ENCODE measurements at regions not wholly inside any gene's neighbourhood (a gene's known extent, or its start where the extent isn't known, plus 50 kb on each side); places are given as distances from the start of the nearest gene placed in this dataset.

DNA sequence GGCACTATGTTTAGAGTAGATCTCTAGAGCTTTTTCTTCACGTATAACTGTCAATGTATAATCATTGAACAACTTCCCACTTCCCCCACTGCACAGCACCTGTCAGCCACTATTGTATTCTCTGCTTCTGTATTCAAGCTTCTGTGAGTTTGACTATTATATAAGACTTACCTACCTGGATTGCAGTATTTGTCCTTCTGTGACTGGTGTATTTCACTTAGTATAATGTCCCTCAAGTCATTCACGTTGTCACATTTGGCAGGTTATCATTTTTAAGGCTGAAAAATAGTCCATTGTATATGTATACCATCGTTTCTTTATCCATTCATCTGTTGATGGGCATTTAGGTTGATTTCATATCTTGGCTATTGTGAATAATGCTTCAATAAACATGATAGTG, 969.5 kb upstream of the B3GALT2 start:
- Mint-ChIP-seq H3K4me3 (no peak overlapping the region), H3K36me3 (no peaks in the 10 kb centered on the region), H3K27ac (no peak overlapping the region), H3K4me1 (ENCODE audit: low read depth) (peaks cover 8% of the 10 kb centered on the region), H3K27me3 (no peaks in the 10 kb centered on the region), H3K9me3 (ENCODE audit: low read depth) (peaks cover 4% of the 10 kb centered on the region)

- Mint-ChIP-seq H3K27me3 (no peaks in the 10 kb centered on the region), H3K27ac (peak overlapping the region; percentile 62), H3K4me1 (ENCODE audit: low read depth) (peaks cover 15% of the 10 kb centered on the region), H3K4me3 (peak overlapping the region; percentile 79), H3K36me3 (no peaks in the 10 kb centered on the region), H3K9me3 (ENCODE audit: low read depth) (no peaks in the 10 kb centered on the region)
Observed at GRCh38 chr1:194151056-194151455, 964.6 kb upstream of the B3GALT2 start.

- H3K27me3 Mint-ChIP-seq = no peaks in the 10 kb centered on the region
- H3K36me3 Mint-ChIP-seq = no peaks in the 10 kb centered on the region
- peaks cover 15% of the 10 kb centered on the region for H3K4me1 Mint-ChIP-seq (ENCODE audit: low read depth)
- no peak overlapping the region for H3K4me3 Mint-ChIP-seq
- no peaks in the 10 kb centered on the region for H3K9me3 Mint-ChIP-seq (ENCODE audit: low read depth)
- no peak overlapping the region for H3K27ac Mint-ChIP-seq
Observed at GRCh38 chr1:194150242-194150641, 963.8 kb upstream of the B3GALT2 start.

DNA sequence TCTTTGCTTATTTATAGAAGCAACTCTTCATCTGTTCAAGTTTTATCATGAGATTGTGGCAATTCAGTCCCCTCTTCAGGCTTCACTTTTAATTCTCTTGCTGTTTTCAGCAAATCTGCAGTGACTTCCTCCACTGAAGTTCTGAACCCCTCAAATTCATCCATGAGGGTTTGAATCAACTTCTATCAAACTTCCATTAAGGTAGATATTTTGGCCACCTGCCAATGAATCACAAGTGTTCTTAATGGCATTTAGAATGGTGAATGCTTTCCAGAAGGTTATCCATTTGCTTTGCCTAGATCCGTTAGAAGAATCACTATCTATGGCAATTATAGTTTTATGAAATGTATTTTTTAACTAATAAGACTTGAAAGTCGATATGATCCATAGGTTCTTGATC, 946.7 kb upstream of the B3GALT2 start:
- Mint-ChIP-seq H3K27ac (no peak overlapping the region), H3K36me3 (peaks cover 2% of the 10 kb centered on the region), H3K9me3 (ENCODE audit: low read depth) (no peaks in the 10 kb centered on the region), H3K4me3 (no peak overlapping the region), H3K27me3 (no peaks in the 10 kb centered on the region), H3K4me1 (ENCODE audit: low read depth) (peaks cover 12% of the 10 kb centered on the region)

DNA sequence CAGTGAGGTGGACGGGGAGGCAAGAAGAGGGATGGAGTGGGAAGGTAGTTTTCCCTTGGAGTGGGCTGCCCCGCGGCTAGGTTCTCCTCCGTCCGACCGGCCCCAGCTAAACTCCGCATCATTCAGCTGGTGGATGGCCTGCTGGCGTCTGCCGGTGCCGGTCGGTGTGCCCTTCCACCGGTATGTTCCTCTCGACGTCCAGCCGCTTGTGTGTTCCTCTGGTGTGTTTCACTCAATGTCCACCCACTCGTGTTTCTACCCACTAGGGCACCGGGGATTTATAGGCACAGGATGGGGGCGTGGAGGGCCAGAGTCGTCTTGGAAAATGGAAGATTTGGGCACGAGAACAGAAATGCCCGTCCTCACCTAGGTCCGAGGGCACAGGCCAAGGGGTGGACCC, 931.7 kb upstream of the B3GALT2 start:
- Mint-ChIP-seq H3K36me3 (no peaks in the 10 kb centered on the region), H3K27ac (no peak overlapping the region), H3K27me3 (no peaks in the 10 kb centered on the region), H3K9me3 (ENCODE audit: low read depth) (no peaks in the 10 kb centered on the region), H3K4me3 (no peak overlapping the region), H3K4me1 (ENCODE audit: low read depth) (no peaks in the 10 kb centered on the region)

DNA sequence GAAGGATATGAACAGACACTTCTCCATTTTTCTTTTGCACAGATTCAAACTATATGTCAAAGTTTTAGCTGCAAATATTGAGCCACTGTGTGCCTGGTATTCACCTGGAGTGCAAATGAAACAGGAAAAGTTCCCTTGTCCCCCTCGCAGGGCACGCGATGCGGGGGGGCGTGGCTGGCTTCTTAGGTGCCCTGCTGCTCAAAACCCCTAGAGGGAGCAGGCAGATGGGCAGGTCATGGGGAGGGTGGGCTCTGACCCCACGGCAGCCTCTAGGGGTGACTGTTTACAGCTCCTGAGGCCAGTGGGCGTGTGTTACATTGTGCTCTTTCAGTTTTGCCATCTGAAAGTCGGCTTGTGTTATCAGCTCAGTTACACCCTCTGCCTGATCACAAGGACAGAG, 931.2 kb upstream of the B3GALT2 start:
- Mint-ChIP-seq H3K4me1 (ENCODE audit: low read depth) (no peaks in the 10 kb centered on the region), H3K27me3 (no peaks in the 10 kb centered on the region), H3K4me3 (no peak overlapping the region), H3K36me3 (no peaks in the 10 kb centered on the region), H3K9me3 (ENCODE audit: low read depth) (no peaks in the 10 kb centered on the region), H3K27ac (no peak overlapping the region)

GRCh38 chr1:194114288-194114687, 927.9 kb upstream of the B3GALT2 start:
- no peaks in the 10 kb centered on the region for H3K4me1 Mint-ChIP-seq (ENCODE audit: low read depth)
- no peak overlapping the region for H3K4me3 Mint-ChIP-seq
- H3K9me3 Mint-ChIP-seq (ENCODE audit: low read depth) = no peaks in the 10 kb centered on the region
- H3K36me3 Mint-ChIP-seq = no peaks in the 10 kb centered on the region
- H3K27ac Mint-ChIP-seq = no peak overlapping the region
- H3K27me3 Mint-ChIP-seq = no peaks in the 10 kb centered on the region

- H3K27ac Mint-ChIP-seq = no peak overlapping the region
- H3K4me3 Mint-ChIP-seq = no peak overlapping the region
- H3K27me3 Mint-ChIP-seq = no peaks in the 10 kb centered on the region
- no peaks in the 10 kb centered on the region for H3K9me3 Mint-ChIP-seq (ENCODE audit: low read depth)
- no peaks in the 10 kb centered on the region for H3K36me3 Mint-ChIP-seq
- peaks cover 2% of the 10 kb centered on the region for H3K4me1 Mint-ChIP-seq (ENCODE audit: low read depth)
Observed at GRCh38 chr1:194105381-194105780, 919.0 kb upstream of the B3GALT2 start.

DNA sequence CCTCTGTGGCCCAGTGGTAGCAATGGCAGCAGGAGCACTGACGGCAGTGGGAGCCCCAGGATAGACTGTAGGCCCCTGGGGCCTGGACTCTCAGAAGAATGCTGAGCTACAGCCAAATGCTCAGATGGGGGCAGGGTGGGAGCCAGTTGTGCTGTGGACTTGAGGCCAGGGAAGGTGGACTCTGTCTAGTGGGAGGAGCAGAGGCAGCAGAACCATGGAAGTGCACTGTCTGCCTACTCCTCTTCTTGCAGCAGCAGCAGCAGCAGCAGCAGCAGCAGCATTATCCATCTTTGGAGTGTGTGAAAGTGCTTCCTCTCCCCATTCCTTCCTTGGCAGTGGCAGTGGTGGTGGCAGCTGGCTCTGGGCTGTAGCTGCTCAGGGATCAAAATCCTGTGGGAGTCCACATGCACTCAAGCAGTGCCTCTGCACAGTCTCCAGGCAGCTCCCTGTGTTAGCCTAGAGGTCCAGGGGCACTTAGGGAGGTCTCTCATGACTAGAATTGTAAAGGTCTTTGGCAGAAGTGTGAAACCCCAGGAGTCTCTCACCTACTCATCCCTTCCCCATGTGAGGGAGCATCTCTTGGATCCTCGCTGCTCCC, 917.9 kb upstream of the B3GALT2 start:
- no peaks in the 10 kb centered on the region for H3K36me3 Mint-ChIP-seq
- no peak overlapping the region for H3K4me3 Mint-ChIP-seq
- H3K9me3 Mint-ChIP-seq (ENCODE audit: low read depth) = no peaks in the 10 kb centered on the region
- H3K4me1 Mint-ChIP-seq (ENCODE audit: low read depth) = peaks cover 2% of the 10 kb centered on the region
- no peak overlapping the region for H3K27ac Mint-ChIP-seq
- H3K27me3 Mint-ChIP-seq = no peaks in the 10 kb centered on the region

DNA sequence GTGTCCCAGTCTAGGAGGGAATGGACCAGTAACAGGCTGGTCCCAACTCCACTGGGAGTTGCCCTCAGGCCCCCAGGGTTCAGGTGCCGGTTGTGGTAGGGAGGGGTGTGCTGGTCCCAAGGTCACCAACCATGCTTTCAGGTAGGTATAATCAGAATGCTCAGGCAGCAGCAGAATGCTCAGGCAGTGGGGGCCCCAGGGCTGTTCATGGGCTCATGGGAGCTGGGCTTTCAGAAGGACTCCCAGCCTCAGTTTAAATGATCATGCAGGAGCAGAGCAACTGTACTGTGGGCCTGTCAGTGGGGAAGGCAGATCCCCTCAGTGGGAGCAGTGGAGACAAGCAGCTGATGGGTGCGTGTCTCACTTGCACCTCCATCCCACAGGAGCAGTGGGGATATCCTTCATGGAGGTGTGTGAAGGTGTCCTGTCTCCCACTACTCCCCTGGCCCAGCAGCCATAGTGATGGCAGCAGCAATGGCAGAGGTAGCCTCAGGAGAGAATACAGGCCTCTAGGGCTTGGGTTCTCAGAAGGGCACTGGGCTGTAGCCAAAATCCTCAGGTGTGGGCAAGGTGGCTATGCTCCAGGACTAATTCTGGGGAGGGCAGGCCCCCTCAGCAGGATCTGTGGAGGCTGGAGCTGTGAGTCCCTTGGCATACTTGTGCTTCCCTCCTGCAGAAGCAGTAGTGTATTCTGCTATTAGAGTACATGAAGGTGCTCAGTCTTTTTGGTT, 917.3 kb upstream of the B3GALT2 start:
- no peak overlapping the region for H3K4me3 Mint-ChIP-seq
- H3K27me3 Mint-ChIP-seq = no peaks in the 10 kb centered on the region
- H3K27ac Mint-ChIP-seq = no peak overlapping the region

DNA sequence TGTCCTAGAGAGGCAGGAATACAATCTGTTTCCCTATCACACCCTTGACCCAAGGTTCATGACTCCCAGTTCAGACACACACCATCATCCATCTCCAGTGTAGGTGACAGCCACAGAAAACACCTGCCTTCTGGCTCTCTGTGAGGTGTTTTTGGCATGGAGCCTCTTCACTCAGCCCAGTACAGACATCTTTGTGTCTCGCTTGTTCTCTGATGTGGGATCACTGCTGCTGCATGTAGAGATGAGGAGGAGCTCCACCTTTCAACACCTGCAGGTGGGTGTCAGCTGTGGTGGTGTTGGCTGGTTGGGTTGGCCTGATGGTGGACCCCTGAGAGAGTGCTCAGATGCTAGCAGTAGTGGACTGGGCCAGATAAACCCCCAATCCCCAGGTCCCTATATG, 916.7 kb upstream of the B3GALT2 start:
- no peaks in the 10 kb centered on the region for H3K9me3 Mint-ChIP-seq (ENCODE audit: low read depth)
- no peak overlapping the region for H3K4me3 Mint-ChIP-seq
- H3K4me1 Mint-ChIP-seq (ENCODE audit: low read depth) = peaks cover 2% of the 10 kb centered on the region
- H3K27me3 Mint-ChIP-seq = no peaks in the 10 kb centered on the region
- no peak overlapping the region for H3K27ac Mint-ChIP-seq
- no peaks in the 10 kb centered on the region for H3K36me3 Mint-ChIP-seq

More for the DNA sequence above, 917.3 kb upstream of the B3GALT2 start:
- Mint-ChIP-seq H3K9me3 (ENCODE audit: low read depth) (no peaks in the 10 kb centered on the region), H3K36me3 (no peaks in the 10 kb centered on the region), H3K4me1 (ENCODE audit: low read depth) (peaks cover 2% of the 10 kb centered on the region)

DNA sequence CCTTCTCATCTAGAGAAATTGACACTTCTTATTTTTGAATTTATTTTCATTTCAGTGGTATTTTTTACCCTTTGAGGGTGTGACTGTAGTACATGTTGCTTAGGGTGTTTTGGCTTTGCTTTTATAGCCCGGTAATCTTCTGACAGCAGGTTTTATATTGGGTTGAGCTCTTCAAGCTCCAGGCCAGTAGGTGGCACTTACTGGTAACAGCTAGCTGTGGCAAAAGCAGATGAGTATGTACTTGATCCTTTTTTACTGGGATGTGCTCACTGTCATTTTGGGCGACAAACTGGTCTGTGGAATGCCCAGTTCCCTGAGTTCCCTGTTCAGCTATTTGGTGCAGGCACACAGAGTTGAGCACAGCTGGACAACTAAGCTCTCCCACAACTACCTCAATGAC, 916.2 kb upstream of the B3GALT2 start:
- H3K27me3 Mint-ChIP-seq = no peaks in the 10 kb centered on the region
- H3K9me3 Mint-ChIP-seq (ENCODE audit: low read depth) = no peaks in the 10 kb centered on the region
- no peak overlapping the region for H3K27ac Mint-ChIP-seq
- peaks cover 2% of the 10 kb centered on the region for H3K4me1 Mint-ChIP-seq (ENCODE audit: low read depth)
- H3K4me3 Mint-ChIP-seq = no peak overlapping the region
- no peaks in the 10 kb centered on the region for H3K36me3 Mint-ChIP-seq

DNA sequence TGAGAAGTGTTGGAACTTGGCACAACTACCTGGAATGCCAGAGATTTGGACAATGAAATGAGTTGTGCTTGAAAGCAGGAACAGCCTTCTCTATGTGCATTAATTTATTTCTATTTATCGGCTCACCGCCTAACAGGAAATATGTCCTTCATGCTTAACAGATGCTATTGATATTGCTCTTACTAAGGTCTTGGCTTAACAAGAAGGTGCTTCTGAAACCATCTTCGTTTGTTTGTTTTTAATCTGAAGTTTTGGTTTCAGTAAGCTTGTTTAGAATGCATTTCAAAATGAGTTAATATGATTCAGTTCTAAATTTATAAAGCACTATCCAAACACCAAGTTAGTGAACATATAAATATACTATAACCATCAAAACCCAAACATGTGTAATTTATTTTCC, 898.3 kb upstream of the B3GALT2 start:
- Mint-ChIP-seq H3K4me3 (no peak overlapping the region), H3K27ac (no peak overlapping the region), H3K27me3 (no peaks in the 10 kb centered on the region), H3K9me3 (ENCODE audit: low read depth) (peaks cover 4% of the 10 kb centered on the region), H3K4me1 (ENCODE audit: low read depth) (peaks cover 2% of the 10 kb centered on the region), H3K36me3 (no peaks in the 10 kb centered on the region)

DNA sequence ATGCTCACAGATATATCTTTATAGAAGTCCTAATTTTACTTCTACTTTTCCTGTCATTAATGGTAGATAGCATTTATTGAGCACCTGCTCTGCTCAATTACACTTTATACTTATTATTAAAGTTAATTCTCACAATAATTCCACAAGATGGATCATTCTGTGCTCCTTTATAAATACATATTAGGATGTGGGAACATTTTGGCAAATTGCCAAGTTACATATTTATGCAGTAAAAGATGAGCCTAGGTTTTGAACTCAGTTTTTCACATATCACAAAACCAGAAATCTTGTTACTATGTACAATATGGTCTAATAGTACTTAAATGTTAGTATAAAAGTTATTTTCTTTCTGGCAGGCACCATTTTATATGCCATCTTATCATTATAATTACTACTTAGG, 895.0 kb upstream of the B3GALT2 start:
- H3K27me3 Mint-ChIP-seq = no peaks in the 10 kb centered on the region
- no peaks in the 10 kb centered on the region for H3K4me1 Mint-ChIP-seq (ENCODE audit: low read depth)
- no peak overlapping the region for H3K27ac Mint-ChIP-seq
- H3K4me3 Mint-ChIP-seq = no peak overlapping the region
- H3K9me3 Mint-ChIP-seq (ENCODE audit: low read depth) = peaks cover 4% of the 10 kb centered on the region
- peaks cover 5% of the 10 kb centered on the region for H3K36me3 Mint-ChIP-seq

DNA sequence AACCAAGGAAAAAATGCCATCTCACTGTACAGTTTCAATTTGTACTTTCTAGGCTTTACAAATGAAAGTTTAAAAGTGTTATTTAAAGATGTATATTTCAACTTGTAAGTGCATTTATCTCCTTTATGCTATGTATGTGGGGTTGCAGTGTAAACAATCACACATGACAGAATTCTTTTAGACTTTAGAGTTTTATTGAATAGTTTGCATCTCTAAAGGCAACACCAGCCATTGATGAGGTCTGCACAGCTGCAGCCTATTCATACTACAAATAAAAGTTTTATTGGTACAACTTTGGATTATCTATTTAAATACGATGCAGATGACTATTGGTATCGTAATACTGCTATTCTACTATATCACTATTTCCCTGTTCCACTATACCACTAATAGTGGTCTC, 894.4 kb upstream of the B3GALT2 start:
- Mint-ChIP-seq H3K36me3 (peaks cover 5% of the 10 kb centered on the region), H3K4me3 (no peak overlapping the region), H3K4me1 (ENCODE audit: low read depth) (no peaks in the 10 kb centered on the region), H3K9me3 (ENCODE audit: low read depth) (peaks cover 4% of the 10 kb centered on the region), H3K27ac (no peak overlapping the region), H3K27me3 (no peaks in the 10 kb centered on the region)

GRCh38 chr1:194078765-194079164, 892.4 kb upstream of the B3GALT2 start:
- H3K4me3 Mint-ChIP-seq = no peak overlapping the region
- no peak overlapping the region for H3K27ac Mint-ChIP-seq
- peaks cover 4% of the 10 kb centered on the region for H3K9me3 Mint-ChIP-seq (ENCODE audit: low read depth)
- no peaks in the 10 kb centered on the region for H3K27me3 Mint-ChIP-seq
- H3K4me1 Mint-ChIP-seq (ENCODE audit: low read depth) = no peaks in the 10 kb centered on the region
- H3K36me3 Mint-ChIP-seq = peaks cover 5% of the 10 kb centered on the region

All from activated naive CD8-positive, alpha-beta T cell (primary cell).